Endothelial cell (in vitro differentiated cells): ENCODE measurements at regions not wholly inside any gene's neighbourhood (a gene's known extent, or its start where the extent isn't known, plus 50 kb on each side); places are given as distances from the start of the nearest gene placed in this dataset.
"Not testable (repeated sequence)": the region's sequence is repeated elsewhere in the genome, so short reads cannot be mapped to it uniquely, and the experiment has no call there.

ENCODE experiments used
- DNase-seq: peaks from one replicate; pipeline ENCODE4 v3.0.0; 2021; ENCODE audit warnings: low spot score
- H3K27ac Mint-ChIP-seq: one replicate; pipeline ENCODE4 v1.8.0; 2021; ENCODE audit warnings: mixed read lengths, inconsistent platforms; ENCODE audit not compliant: unreplicated experiment
- H3K27me3 Mint-ChIP-seq: one replicate; pipeline ENCODE4 v1.8.0; 2021; ENCODE audit warnings: mild to moderate bottlenecking, moderate library complexity, mixed read lengths, inconsistent platforms; ENCODE audit not compliant: unreplicated experiment
- H3K36me3 Mint-ChIP-seq: one replicate; pipeline ENCODE4 v1.8.0; 2021; ENCODE audit warnings: mild to moderate bottlenecking, low read depth, mixed read lengths, inconsistent platforms; ENCODE audit not compliant: unreplicated experiment
- H3K4me1 Mint-ChIP-seq: one replicate; pipeline ENCODE4 v1.8.0; 2021; ENCODE audit warnings: mild to moderate bottlenecking, mixed read lengths, inconsistent platforms; ENCODE audit not compliant: unreplicated experiment
- H3K4me3 Mint-ChIP-seq: one replicate; pipeline ENCODE4 v1.8.0; 2021; ENCODE audit warnings: mild to moderate bottlenecking, mixed read lengths, inconsistent platforms; ENCODE audit not compliant: unreplicated experiment
- H3K9me3 Mint-ChIP-seq: one replicate; pipeline ENCODE4 v1.8.0; 2021; ENCODE audit warnings: mixed read lengths, inconsistent platforms; ENCODE audit not compliant: unreplicated experiment
- CTCF ChIP-seq: fragments of 200-600 bp; sonication (generic); IDR thresholded peaks from one replicate; pipeline ENCODE4 v1.5.0; 2021; ENCODE audit warnings: antibody characterized with exemption; ENCODE audit not compliant: unreplicated experiment

- Mint-ChIP-seq H3K27ac (no peak overlapping the region), H3K9me3 (no peaks in the 10 kb centered on the region), H3K4me1 (no peaks in the 10 kb centered on the region), H3K4me3 (no peak overlapping the region), H3K27me3 (no peaks in the 10 kb centered on the region), H3K36me3 (no peaks in the 10 kb centered on the region)
- DNase-seq: no peak
- no peak for TF ChIP-seq CTCF
Observed at GRCh38 chr12:90706036-90706435, 248.9 kb downstream of the CCER1 start.

GRCh38 chr12:90695415-90695814, 259.6 kb downstream of the CCER1 start:
- no peaks in the 10 kb centered on the region for H3K4me1 Mint-ChIP-seq
- no peak for DNase-seq
- no peaks in the 10 kb centered on the region for H3K27me3 Mint-ChIP-seq
- H3K4me3 Mint-ChIP-seq: no peak overlapping the region
- peak; percentile 18 for TF ChIP-seq CTCF
- H3K27ac Mint-ChIP-seq: no peak overlapping the region
- H3K9me3 Mint-ChIP-seq: no peaks in the 10 kb centered on the region
- H3K36me3 Mint-ChIP-seq: no peaks in the 10 kb centered on the region

- Mint-ChIP-seq H3K4me1 (no peaks in the 10 kb centered on the region), H3K9me3 (no peaks in the 10 kb centered on the region), H3K27me3 (no peaks in the 10 kb centered on the region), H3K4me3 (no peak overlapping the region), H3K36me3 (no peaks in the 10 kb centered on the region), H3K27ac (no peak overlapping the region)
- no peak for TF ChIP-seq CTCF
- no peak for DNase-seq
Observed at GRCh38 chr12:90690120-90690519, 264.9 kb downstream of the CCER1 start.

- not testable (repeated sequence) for H3K27ac Mint-ChIP-seq, H3K4me1 Mint-ChIP-seq, H3K36me3 Mint-ChIP-seq, H3K9me3 Mint-ChIP-seq, DNase-seq, H3K4me3 Mint-ChIP-seq, H3K27me3 Mint-ChIP-seq
Observed at GRCh38 chr12:90687682-90688081, 267.3 kb downstream of the CCER1 start.

GRCh38 chr12:90683871-90684270, 271.1 kb downstream of the CCER1 start:
- Mint-ChIP-seq H3K4me3 (no peak overlapping the region), H3K27me3 (no peaks in the 10 kb centered on the region), H3K27ac (no peak overlapping the region), H3K36me3 (no peaks in the 10 kb centered on the region), H3K4me1 (no peaks in the 10 kb centered on the region), H3K9me3 (no peaks in the 10 kb centered on the region)
- DNase-seq: no peak
- TF ChIP-seq CTCF: no peak

GRCh38 chr12:90682398-90682797, 272.6 kb downstream of the CCER1 start:
- Mint-ChIP-seq H3K9me3 (no peaks in the 10 kb centered on the region), H3K36me3 (no peaks in the 10 kb centered on the region), H3K4me1 (no peaks in the 10 kb centered on the region), H3K4me3 (no peak overlapping the region), H3K27ac (no peak overlapping the region), H3K27me3 (no peaks in the 10 kb centered on the region)
- no peak for DNase-seq
- no peak for TF ChIP-seq CTCF
